Ovary (tissue), 7 donors: ENCODE measurements at regions not wholly inside any gene's neighbourhood (a gene's known extent, or its start where the extent isn't known, plus 50 kb on each side); places are given as distances from the start of the nearest gene placed in this dataset.

ENCODE experiments used
- DNase-seq, 5 donors: peaks; one replicate each; pipeline ENCODE4 v3.0.0-alpha.2; 2019 to 2020
- H3K27ac ChIP-seq, 2 donors: fragments of 200-600 bp; one replicate each; pipeline versions ENCODE4 v1.5.1 to v1.8.0; 2019 to 2022
- H3K27me3 ChIP-seq: fragments of 200-600 bp; one replicate; pipeline ENCODE4 v1.8.0; 2022
- H3K36me3 ChIP-seq: fragments of 200-600 bp; sonication (generic); one replicate; pipeline ENCODE4 v1.5.1; 2019
- H3K4me1 ChIP-seq: one replicate; pipeline ENCODE4 v1.8.1; 2013; ENCODE audit warnings: mild to moderate bottlenecking, moderate library complexity; ENCODE audit not compliant: insufficient read depth
- H3K4me3 ChIP-seq: fragments of 200-600 bp; sonication (generic); one replicate; pipeline ENCODE4 v1.5.1; 2017
- H3K9me3 ChIP-seq, 2 donors: fragments of 200-600 bp in 1 of 2; sonication (generic) in 1 of 2; one replicate each; pipeline versions ENCODE4 v1.5.1 to v1.8.1; 2013 to 2019; ENCODE audit warnings: mild to moderate bottlenecking in 1 of 2, moderate library complexity in 1 of 2
- CTCF ChIP-seq, 3 donors: fragments of 450-650 bp in 2 of 3; fragments of 200-600 bp in 1 of 3; IDR thresholded peaks; one replicate each; pipeline versions ENCODE4 v1.5.1 to v1.8.0; 2016 to 2022; ENCODE audit warnings: antibody characterized with exemption in 3 of 3, mild to moderate bottlenecking in 1 of 3
- EP300 ChIP-seq: sonication (generic); formaldehyde crosslinking; IDR thresholded peaks from one replicate; pipeline ENCODE4 v1.6.1; 2017; ENCODE audit warnings: antibody characterized with exemption
- POLR2A ChIP-seq: fragments of 450-650 bp; IDR thresholded peaks from one replicate; pipeline ENCODE4 v1.6.1; 2017; ENCODE audit warnings: antibody characterized with exemption, mild to moderate bottlenecking, moderate library complexity
- WGBS, 3 donors: extraction: QIAGEN DNeasy Blood & Tissue Kit in 1 of 3; methylation state at CpG; one replicate each; pipeline versions ENCODE4 v1.1.5 to v1.1.7; 2013 to 2017; 5-methylcytosine and 5-hydroxymethylcytosine counted together
- intact Hi-C, 4 donors: fragments of 100-400 bp; cut with DNase I; formaldehyde crosslinking; loops; one replicate each; pipeline versions ENCODE4 v1.11.0 to v1.15.1; 2022 to 2023
- donor health status: DM: no; HTN: no; CAD: no; lungs with moderate emphysema.
- donor health status: DM: no; HTN: no; CAD: no.
- donor health status: Bipolar disorder and iron deficiency.
- donor health status: DM: no; HTN: no; CAD: no.
- donor health status: DM: yes; HTN: yes; CAD: no.

- no peaks in the 10 kb centered on the region for H3K36me3 ChIP-seq
- intact Hi-C loops: no loop called here
- peak in 1 of 5 donors; percentile 6 for DNase-seq
- no peaks in the 10 kb centered on the region for H3K4me1 ChIP-seq
- H3K9me3 ChIP-seq: no peaks in the 10 kb centered on the region
- TF ChIP-seq EP300: no peak
- no peak for TF ChIP-seq CTCF (IDR thresholded peaks at IDR 0.05)
- no peak for TF ChIP-seq POLR2A
- H3K27ac ChIP-seq: no peak overlapping the region
- no peaks in the 10 kb centered on the region for H3K27me3 ChIP-seq
- 41 to 66% (median 55%) methylated on average over 2 of the region's 2 CpGs for WGBS, 3 donors
- H3K4me3 ChIP-seq: no peak overlapping the region
Observed at GRCh38 chr1:60149251-60149650, 75.7 kb upstream of the C1orf87 start.

GRCh38 chr1:60146884-60147283 is 73.3 kb upstream of the C1orf87 start:
- Histone ChIP-seq H3K36me3 (no peaks in the 10 kb centered on the region), H3K27ac (no peak overlapping the region), H3K9me3 (no peaks in the 10 kb centered on the region), H3K27me3 (no peaks in the 10 kb centered on the region), H3K4me1 (no peaks in the 10 kb centered on the region), H3K4me3 (no peak overlapping the region)
- intact Hi-C loops: no loop called here
- 28 to 53% (median 29%) methylated on average over 1 of the region's 1 CpG for WGBS, 3 donors
- TF ChIP-seq CTCF (IDR thresholded peaks at IDR 0.05) (no peak), EP300 (no peak), POLR2A (no peak)
- DNase-seq: no peak

GRCh38 chr1:60145771-60146170 is 72.2 kb upstream of the C1orf87 start:
- Histone ChIP-seq H3K27me3 (no peaks in the 10 kb centered on the region), H3K4me1 (no peaks in the 10 kb centered on the region), H3K36me3 (no peaks in the 10 kb centered on the region), H3K9me3 (no peaks in the 10 kb centered on the region), H3K27ac (no peak overlapping the region), H3K4me3 (no peak overlapping the region)
- 31 to 61% (median 43%) methylated on average over 1 of the region's 1 CpG for WGBS, 3 donors
- no peak for TF ChIP-seq EP300
- intact Hi-C loops: no loop called here
- no peak for DNase-seq

- intact Hi-C loops: no loop called here
- WGBS, 3 donors: 76 to 92% (median 84%) methylated on average over 1 of the region's 1 CpG
- H3K27ac ChIP-seq: no peak overlapping the region
- H3K9me3 ChIP-seq: no peaks in the 10 kb centered on the region
- H3K36me3 ChIP-seq: no peaks in the 10 kb centered on the region
- H3K4me3 ChIP-seq: no peak overlapping the region
- no peak for DNase-seq
- TF ChIP-seq POLR2A: no peak
- no peak for TF ChIP-seq CTCF (IDR thresholded peaks at IDR 0.05)
- TF ChIP-seq EP300: no peak
- H3K27me3 ChIP-seq: no peaks in the 10 kb centered on the region
- H3K4me1 ChIP-seq: no peaks in the 10 kb centered on the region
Observed at GRCh38 chr1:60141743-60142142, 68.2 kb upstream of the C1orf87 start.

- no peaks in the 10 kb centered on the region for H3K27me3 ChIP-seq
- WGBS, 3 donors: 90 to 93% (median 93%) methylated on average over 4 of the region's 4 CpGs
- intact Hi-C loops: no loop called here
- no peaks in the 10 kb centered on the region for H3K36me3 ChIP-seq
- no peak overlapping the region for H3K4me3 ChIP-seq
- TF ChIP-seq CTCF (IDR thresholded peaks at IDR 0.05): no peak
- no peak for TF ChIP-seq POLR2A
- TF ChIP-seq EP300: no peak
- no peak overlapping the region for H3K27ac ChIP-seq
- no peak for DNase-seq
- H3K4me1 ChIP-seq: no peaks in the 10 kb centered on the region
- no peaks in the 10 kb centered on the region for H3K9me3 ChIP-seq
Observed at GRCh38 chr1:60141276-60141675, 67.7 kb upstream of the C1orf87 start.
